Vagina (tissue), 2 donors: ENCODE measurements at regions not wholly inside any gene's neighbourhood (a gene's known extent, or its start where the extent isn't known, plus 50 kb on each side); places are given as distances from the start of the nearest gene placed in this dataset.

Experiments used
- DNase-seq, 2 donors: peaks; one replicate each; pipeline ENCODE4 v3.0.0-alpha.2; 2017; ENCODE audit errors: extremely low spot score in 2 of 2
- H3K27ac ChIP-seq: fragments of 200-600 bp; sonication (generic); one replicate; pipeline ENCODE4 v1.5.1; 2019
- H3K27me3 ChIP-seq: fragments of 200-600 bp; sonication (generic); one replicate; pipeline ENCODE4 v1.5.1; 2019
- H3K36me3 ChIP-seq, 2 donors: fragments of 200-600 bp; sonication (generic); one replicate each; pipeline ENCODE4 v1.5.1; 2017 to 2019
- H3K4me1 ChIP-seq: fragments of 200-600 bp; sonication (generic); one replicate; pipeline ENCODE4 v1.5.1; 2019
- H3K4me3 ChIP-seq, 2 donors: fragments of 200-600 bp; sonication (generic); 1 replicate in 1 of 2; 2 replicates in 1 of 2; pipeline ENCODE4 v1.5.1; 2016 to 2019
- H3K9me3 ChIP-seq: fragments of 200-600 bp; sonication (generic); one replicate; pipeline ENCODE4 v1.5.1; 2019
- CTCF ChIP-seq, 3 experiments: fragments of 450-650 bp in 2 of 3; fragments of 200-600 bp in 1 of 3; sonication (generic) in 1 of 3; IDR thresholded peaks; one replicate each; pipeline ENCODE4 v1.5.1; 2017 to 2019; ENCODE audit warnings: antibody characterized with exemption in 3 of 3, mild to moderate bottlenecking in 2 of 3, moderate library complexity in 2 of 3
- POLR2A ChIP-seq, 2 donors: fragments of 450-650 bp; IDR thresholded peaks; one replicate each; pipeline ENCODE4 v1.6.1; 2017; ENCODE audit warnings: antibody characterized with exemption in 2 of 2, mild to moderate bottlenecking in 2 of 2, moderate library complexity in 2 of 2
- POLR2AphosphoS5 ChIP-seq, 2 donors: sonication (generic); formaldehyde crosslinking; IDR thresholded peaks; one replicate each; pipeline ENCODE4 v1.9.0; 2017; ENCODE audit warnings: antibody characterized with exemption in 2 of 2, mild to moderate bottlenecking in 2 of 2, low read depth in 1 of 2; ENCODE audit not compliant: insufficient read depth in 1 of 2
- intact Hi-C: fragments of 100-400 bp; cut with DNase I; formaldehyde crosslinking; loops from one replicate; pipeline ENCODE4 v1.15.1; 2023

DNA sequence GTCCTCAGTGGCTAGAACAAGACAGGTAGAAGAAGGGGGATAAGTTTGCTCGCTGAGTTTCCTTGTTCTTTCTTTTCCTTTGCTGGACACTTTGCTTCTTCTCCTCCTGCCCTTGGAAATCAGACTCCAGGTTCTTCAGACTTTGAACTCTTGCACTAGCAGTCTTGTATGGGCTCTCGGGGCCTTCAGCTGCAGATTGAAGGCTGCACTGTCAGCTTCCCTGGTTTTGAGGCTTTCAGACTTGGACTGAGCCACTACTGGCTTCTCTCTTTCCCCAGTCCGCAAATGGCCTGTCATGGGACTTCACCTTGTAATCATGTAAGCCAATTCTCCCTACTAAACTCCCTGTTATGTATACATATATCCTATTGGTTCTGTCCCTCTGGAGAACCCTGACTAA, 379.8 kb downstream of the NDFIP2 start:
- Histone ChIP-seq H3K27me3 (no peaks in the 10 kb centered on the region), H3K4me1 (no peaks in the 10 kb centered on the region), H3K4me3 (no peak overlapping the region), H3K9me3 (no peaks in the 10 kb centered on the region), H3K27ac (no peak overlapping the region), H3K36me3 (no peaks in the 10 kb centered on the region)
- DNase-seq: no peak
- TF ChIP-seq CTCF (IDR thresholded peaks at IDR 0.05): no peak
- TF ChIP-seq POLR2AphosphoS5 (IDR thresholded peaks at IDR 0.05; ENCODE audit: insufficient read depth in 1 of 2, low read depth in 1 of 2): no peak
- no peak for TF ChIP-seq POLR2A (IDR thresholded peaks at IDR 0.05)
- intact Hi-C loops: no loop called here

DNA sequence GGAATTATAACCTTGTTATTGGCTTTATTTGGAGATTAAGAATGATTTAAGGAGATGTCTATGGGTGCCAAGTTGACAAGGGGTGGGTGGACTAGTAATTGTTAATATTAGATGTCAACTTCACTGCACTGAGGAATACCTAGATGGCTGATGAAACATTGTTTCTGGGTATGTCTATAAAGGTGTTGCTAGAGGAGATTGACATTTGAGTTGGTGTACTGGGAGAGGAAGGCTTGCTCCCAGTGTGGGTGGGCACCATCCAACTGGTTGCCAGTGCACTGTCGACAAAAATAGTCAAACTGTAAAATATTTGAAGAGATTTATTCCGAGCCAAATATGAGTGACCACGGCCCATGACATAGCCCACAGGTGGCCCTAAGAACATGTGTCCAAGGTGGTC, 378.8 kb downstream of the NDFIP2 start:
- no peaks in the 10 kb centered on the region for H3K9me3 ChIP-seq
- H3K4me1 ChIP-seq: no peaks in the 10 kb centered on the region
- no peak overlapping the region for H3K4me3 ChIP-seq
- H3K27ac ChIP-seq: no peak overlapping the region
- no peaks in the 10 kb centered on the region for H3K27me3 ChIP-seq
- no peak for TF ChIP-seq CTCF (IDR thresholded peaks at IDR 0.05)
- no peak for TF ChIP-seq POLR2AphosphoS5 (IDR thresholded peaks at IDR 0.05; ENCODE audit: insufficient read depth in 1 of 2, low read depth in 1 of 2)
- TF ChIP-seq POLR2A (IDR thresholded peaks at IDR 0.05): no peak
- DNase-seq: no peak
- intact Hi-C loops: no loop called here
- no peaks in the 10 kb centered on the region for H3K36me3 ChIP-seq

- Histone ChIP-seq H3K9me3 (no peaks in the 10 kb centered on the region), H3K27me3 (no peaks in the 10 kb centered on the region), H3K4me1 (no peaks in the 10 kb centered on the region), H3K27ac (no peak overlapping the region), H3K4me3 (no peak overlapping the region), H3K36me3 (no peaks in the 10 kb centered on the region)
- no peak for TF ChIP-seq CTCF (IDR thresholded peaks at IDR 0.05)
- TF ChIP-seq POLR2A (IDR thresholded peaks at IDR 0.05): no peak
- no peak for TF ChIP-seq POLR2AphosphoS5 (IDR thresholded peaks at IDR 0.05; ENCODE audit: insufficient read depth in 1 of 2, low read depth in 1 of 2)
- DNase-seq: no peak
- intact Hi-C loops: no loop called here
Observed at GRCh38 chr13:79853251-79853650, 372.3 kb downstream of the NDFIP2 start.

- no peaks in the 10 kb centered on the region for H3K4me1 ChIP-seq
- H3K36me3 ChIP-seq: no peaks in the 10 kb centered on the region
- no peaks in the 10 kb centered on the region for H3K9me3 ChIP-seq
- TF ChIP-seq POLR2AphosphoS5 (IDR thresholded peaks at IDR 0.05; ENCODE audit: insufficient read depth in 1 of 2, low read depth in 1 of 2): no peak
- TF ChIP-seq POLR2A (IDR thresholded peaks at IDR 0.05): no peak
- TF ChIP-seq CTCF (IDR thresholded peaks at IDR 0.05): no peak
- no peaks in the 10 kb centered on the region for H3K27me3 ChIP-seq
- DNase-seq: no peak
- no peak overlapping the region for H3K27ac ChIP-seq
- intact Hi-C loops: no loop called here
- H3K4me3 ChIP-seq: no peak overlapping the region
Observed at GRCh38 chr13:79851318-79851717, 370.4 kb downstream of the NDFIP2 start.

GRCh38 chr13:79847882-79848592, 367.1 kb downstream of the NDFIP2 start:
- intact Hi-C loops: no loop called here
- H3K36me3 ChIP-seq: no peaks in the 10 kb centered on the region
- no peak for DNase-seq
- no peaks in the 10 kb centered on the region for H3K4me1 ChIP-seq
- no peaks in the 10 kb centered on the region for H3K27me3 ChIP-seq
- H3K4me3 ChIP-seq: no peak overlapping the region
- TF ChIP-seq POLR2A (IDR thresholded peaks at IDR 0.05) (no peak), CTCF (IDR thresholded peaks at IDR 0.05) (no peak)
- H3K9me3 ChIP-seq: no peaks in the 10 kb centered on the region
- H3K27ac ChIP-seq: no peak overlapping the region
